Liver (tissue), 8 donors: ENCODE measurements at regions not wholly inside any gene's neighbourhood (a gene's known extent, or its start where the extent isn't known, plus 50 kb on each side); places are given as distances from the start of the nearest gene placed in this dataset.

Experiments used
- DNase-seq: peaks from one replicate; pipeline ENCODE4 v3.0.0-alpha.2; 2017; ENCODE audit warnings: low spot score
- H3K27ac ChIP-seq, 2 donors: one replicate each; pipeline ENCODE4 v1.7.0; 2013; ENCODE audit warnings: inconsistent platforms in 2 of 2, low read length in 2 of 2, control low read depth in 1 of 2, low read depth in 1 of 2, mild to moderate bottlenecking in 1 of 2
- H3K27me3 ChIP-seq, 4 donors: one replicate each; pipeline versions ENCODE4 v1.6.1 to v1.7.0; 2013; ENCODE audit warnings: low read length in 3 of 4, inconsistent platforms in 1 of 4, mild to moderate bottlenecking in 1 of 4, moderate library complexity in 1 of 4; ENCODE audit not compliant: control insufficient read depth in 4 of 4, insufficient read depth in 4 of 4
- H3K36me3 ChIP-seq, 4 donors: one replicate each; pipeline versions ENCODE4 v1.6.1 to v1.7.0; 2013; ENCODE audit warnings: low read length in 3 of 4, mild to moderate bottlenecking in 3 of 4, low read depth in 1 of 4, moderate library complexity in 1 of 4; ENCODE audit not compliant: control insufficient read depth in 4 of 4, insufficient read depth in 3 of 4
- H3K4me1 ChIP-seq, 4 donors: one replicate each; pipeline versions ENCODE4 v1.6.1 to v1.7.0; 2013; ENCODE audit warnings: low read length in 3 of 4, mild to moderate bottlenecking in 3 of 4, moderate library complexity in 1 of 4; ENCODE audit not compliant: control insufficient read depth in 4 of 4, insufficient read depth in 4 of 4
- H3K4me3 ChIP-seq, 3 donors: one replicate each; pipeline versions ENCODE4 v1.6.1 to v1.7.0; 2013; ENCODE audit warnings: low read length in 3 of 3, control low read depth in 1 of 3, low read depth in 1 of 3, mild to moderate bottlenecking in 1 of 3
- H3K9ac ChIP-seq, 2 donors: one replicate each; pipeline ENCODE4 v1.7.0; 2013; ENCODE audit warnings: low read length in 2 of 2, mild to moderate bottlenecking in 2 of 2, moderate library complexity in 2 of 2, control low read depth in 1 of 2, low read depth in 1 of 2
- H3K9me3 ChIP-seq, 4 donors: one replicate each; pipeline versions ENCODE4 v1.6.1 to v1.7.0; 2013; ENCODE audit warnings: low read length in 3 of 4; ENCODE audit not compliant: control insufficient read depth in 4 of 4
- ATF3 ChIP-seq: IDR thresholded peaks from 2 replicates; pipeline ENCODE4 v1.6.1; 2016; ENCODE audit warnings: antibody characterized with exemption
- CTCF ChIP-seq: fragments of 150-350 bp; IDR thresholded peaks from 2 replicates; pipeline ENCODE4 v1.5.1; 2017; ENCODE audit warnings: improper control_type of control experiment, low read depth, low read length; ENCODE audit not compliant: missing input control
- FOXA2 ChIP-seq: IDR thresholded peaks from 2 replicates; pipeline ENCODE4 v1.6.1; 2016; ENCODE audit warnings: antibody characterized with exemption
- GABPA ChIP-seq, 2 donors: IDR thresholded peaks in 1 of 2; conservative IDR thresholded peaks in 1 of 2; 2 replicates each; pipeline ENCODE4 v1.6.1; 2016; ENCODE audit warnings: antibody characterized with exemption in 2 of 2, mild to moderate bottlenecking in 1 of 2, moderate library complexity in 1 of 2
- HNF4A ChIP-seq, 2 donors: conservative IDR thresholded peaks; 2 replicates each; pipeline ENCODE4 v1.6.1; 2016; ENCODE audit warnings: antibody characterized with exemption in 2 of 2, mild to moderate bottlenecking in 2 of 2
- NR2F2 ChIP-seq: IDR thresholded peaks from 2 replicates; pipeline ENCODE4 v1.6.1; 2016; ENCODE audit warnings: antibody characterized with exemption
- RAD21 ChIP-seq, 2 donors: IDR thresholded peaks; 2 replicates each; pipeline ENCODE4 v1.6.1; 2016; ENCODE audit warnings: antibody characterized with exemption in 2 of 2, mild to moderate bottlenecking in 2 of 2
- REST ChIP-seq: IDR thresholded peaks from 2 replicates; pipeline ENCODE4 v1.6.1; 2016; ENCODE audit warnings: antibody characterized with exemption, mild to moderate bottlenecking
- RXRA ChIP-seq, 2 donors: IDR thresholded peaks; 2 replicates each; pipeline ENCODE4 v1.6.1; 2017 to 2018; ENCODE audit warnings: antibody characterized with exemption in 2 of 2, mild to moderate bottlenecking in 1 of 2
- TAF1 ChIP-seq: conservative IDR thresholded peaks from 2 replicates; pipeline ENCODE4 v1.6.1; 2016; ENCODE audit warnings: antibody characterized with exemption, mild to moderate bottlenecking
- YY1 ChIP-seq: IDR thresholded peaks from 2 replicates; pipeline ENCODE4 v1.6.1; 2016; ENCODE audit warnings: antibody characterized with exemption, mild to moderate bottlenecking
- WGBS: extraction: QIAGEN DNeasy Blood & Tissue Kit; methylation state at CpG from one replicate; pipeline ENCODE4 v1.1.7; 2013; 5-methylcytosine and 5-hydroxymethylcytosine counted together
- donor health status: healthy.
- donor health status: healthy.
- donor health status: healthy.
- donor health status: healthy.
- donor health status: healthy.

GRCh38 chr10:36640626-36641025 is 484.8 kb upstream of the ANKRD30A start:
- no peak for TF ChIP-seq YY1
- 90% methylated on average over 4 of the region's 4 CpGs for WGBS
- no peak for DNase-seq
- Histone ChIP-seq H3K9ac (no peak overlapping the region), H3K9me3 (no peaks in the 10 kb centered on the region), H3K36me3 (no peaks in the 10 kb centered on the region), H3K4me1 (no peaks in the 10 kb centered on the region), H3K27ac (no peak overlapping the region), H3K27me3 (no peaks in the 10 kb centered on the region), H3K4me3 (no peak overlapping the region)

- Histone ChIP-seq H3K27ac (no peak overlapping the region), H3K36me3 (no peaks in the 10 kb centered on the region), H3K4me3 (no peak overlapping the region), H3K27me3 (no peaks in the 10 kb centered on the region), H3K9ac (no peak overlapping the region), H3K4me1 (no peaks in the 10 kb centered on the region), H3K9me3 (no peaks in the 10 kb centered on the region)
- 89% methylated on average over 3 of the region's 3 CpGs for WGBS
- DNase-seq: no peak
- no peak for TF ChIP-seq ATF3
- TF ChIP-seq NR2F2: no peak
- TF ChIP-seq GABPA (IDR thresholded peaks at IDR 0.05 in 1 of 2, conservative IDR thresholded peaks at IDR 0.05 in 1 of 2): no peak
- TF ChIP-seq RAD21 (IDR thresholded peaks at IDR 0.05): no peak
- TF ChIP-seq FOXA2: no peak
Measured at GRCh38 chr10:36638462-36639155, 486.8 kb upstream of the ANKRD30A start.

GRCh38 chr10:36636879-36637278 is 488.5 kb upstream of the ANKRD30A start:
- Histone ChIP-seq H3K36me3 (no peaks in the 10 kb centered on the region), H3K9me3 (no peaks in the 10 kb centered on the region), H3K27me3 (no peaks in the 10 kb centered on the region), H3K27ac (no peak overlapping the region), H3K4me3 (no peak overlapping the region), H3K9ac (no peak overlapping the region), H3K4me1 (no peaks in the 10 kb centered on the region)
- TF ChIP-seq REST (no peak), FOXA2 (no peak), TAF1 (no peak), NR2F2 (no peak), RXRA (IDR thresholded peaks at IDR 0.05) (no peak), RAD21 (IDR thresholded peaks at IDR 0.05) (no peak), HNF4A (conservative IDR thresholded peaks at IDR 0.05) (no peak), CTCF (no peak), GABPA (IDR thresholded peaks at IDR 0.05 in 1 of 2, conservative IDR thresholded peaks at IDR 0.05 in 1 of 2) (no peak)
- WGBS: 70% methylated on average over 2 of the region's 2 CpGs
- DNase-seq: no peak
